LNCAP (cell line): ENCODE measurements at regions not wholly inside any gene's neighbourhood (a gene's known extent, or its start where the extent isn't known, plus 50 kb on each side); places are given as distances from the start of the nearest gene placed in this dataset.

ENCODE experiments used
- TF ChIP-seq, protein P1 (sequence below): fragments of 450-650 bp; IDR thresholded peaks from 2 replicates; pipeline ENCODE4 v1.5.1; 2017; ENCODE audit warnings: mild to moderate bottlenecking

DNA sequence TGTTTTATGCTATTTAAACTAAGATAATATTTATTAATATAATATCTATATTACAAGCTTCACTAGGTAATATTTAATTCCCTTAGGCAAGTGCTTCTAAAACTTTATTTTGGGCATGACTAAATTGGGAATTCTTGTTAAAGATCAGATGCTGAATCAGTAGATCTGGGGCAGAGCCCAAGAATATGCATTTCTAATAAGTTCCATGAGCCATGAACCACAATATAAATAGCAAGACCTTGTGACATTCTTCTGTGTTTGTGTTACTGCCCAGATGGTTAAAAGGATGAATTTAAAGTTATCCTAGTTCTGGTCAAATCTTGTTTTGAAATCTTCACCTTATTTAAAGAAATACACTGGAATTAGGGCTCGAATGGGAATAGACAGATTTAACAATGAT is 258.4 kb upstream of the CACNA2D1 start:
- TF ChIP-seq, protein P1, sequence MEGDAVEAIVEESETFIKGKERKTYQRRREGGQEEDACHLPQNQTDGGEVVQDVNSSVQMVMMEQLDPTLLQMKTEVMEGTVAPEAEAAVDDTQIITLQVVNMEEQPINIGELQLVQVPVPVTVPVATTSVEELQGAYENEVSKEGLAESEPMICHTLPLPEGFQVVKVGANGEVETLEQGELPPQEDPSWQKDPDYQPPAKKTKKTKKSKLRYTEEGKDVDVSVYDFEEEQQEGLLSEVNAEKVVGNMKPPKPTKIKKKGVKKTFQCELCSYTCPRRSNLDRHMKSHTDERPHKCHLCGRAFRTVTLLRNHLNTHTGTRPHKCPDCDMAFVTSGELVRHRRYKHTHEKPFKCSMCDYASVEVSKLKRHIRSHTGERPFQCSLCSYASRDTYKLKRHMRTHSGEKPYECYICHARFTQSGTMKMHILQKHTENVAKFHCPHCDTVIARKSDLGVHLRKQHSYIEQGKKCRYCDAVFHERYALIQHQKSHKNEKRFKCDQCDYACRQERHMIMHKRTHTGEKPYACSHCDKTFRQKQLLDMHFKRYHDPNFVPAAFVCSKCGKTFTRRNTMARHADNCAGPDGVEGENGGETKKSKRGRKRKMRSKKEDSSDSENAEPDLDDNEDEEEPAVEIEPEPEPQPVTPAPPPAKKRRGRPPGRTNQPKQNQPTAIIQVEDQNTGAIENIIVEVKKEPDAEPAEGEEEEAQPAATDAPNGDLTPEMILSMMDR, result no peak

DNA sequence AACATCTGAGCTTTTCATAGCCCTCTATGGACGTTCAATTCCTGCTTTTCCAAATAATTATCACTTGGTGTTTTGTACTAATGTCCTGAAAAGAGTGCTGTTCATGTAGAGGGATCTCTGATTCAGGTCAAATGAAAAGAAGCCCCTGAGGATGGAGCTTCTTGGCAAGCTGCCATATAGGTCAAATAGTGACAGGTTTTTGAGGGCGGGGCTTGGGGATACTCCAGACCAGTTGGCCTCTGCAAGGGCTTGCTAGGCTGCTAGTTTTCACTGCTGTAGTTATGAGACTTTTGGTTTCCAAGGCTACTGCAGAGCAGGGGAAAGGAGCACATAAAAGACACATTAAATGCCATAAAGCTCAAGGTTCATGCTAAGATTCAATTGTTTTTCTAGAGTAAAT is 257.2 kb upstream of the CACNA2D1 start:
- TF ChIP-seq, protein P1, result no peak

DNA sequence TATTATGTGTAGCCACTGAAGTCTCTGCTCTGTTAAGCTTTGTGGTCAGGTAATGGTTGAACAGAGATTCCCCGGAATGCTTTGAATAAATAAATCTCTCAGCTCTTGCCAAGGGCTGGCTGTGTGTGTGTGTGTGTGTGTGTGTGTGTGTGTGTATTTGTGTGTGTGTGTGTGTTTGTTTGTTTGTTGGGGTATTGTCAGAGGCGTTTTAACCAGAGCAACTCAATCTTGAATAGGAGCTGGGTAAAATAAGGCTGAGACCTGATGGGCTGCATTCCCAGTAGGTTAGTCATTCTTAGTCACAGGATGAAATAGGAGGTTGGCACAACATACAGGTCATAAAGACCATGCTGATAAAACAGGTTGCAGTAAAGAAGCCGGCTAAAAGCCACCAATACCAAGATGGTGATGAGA is 256.2 kb upstream of the CACNA2D1 start:
- TF ChIP-seq, protein P1, result no peak

DNA sequence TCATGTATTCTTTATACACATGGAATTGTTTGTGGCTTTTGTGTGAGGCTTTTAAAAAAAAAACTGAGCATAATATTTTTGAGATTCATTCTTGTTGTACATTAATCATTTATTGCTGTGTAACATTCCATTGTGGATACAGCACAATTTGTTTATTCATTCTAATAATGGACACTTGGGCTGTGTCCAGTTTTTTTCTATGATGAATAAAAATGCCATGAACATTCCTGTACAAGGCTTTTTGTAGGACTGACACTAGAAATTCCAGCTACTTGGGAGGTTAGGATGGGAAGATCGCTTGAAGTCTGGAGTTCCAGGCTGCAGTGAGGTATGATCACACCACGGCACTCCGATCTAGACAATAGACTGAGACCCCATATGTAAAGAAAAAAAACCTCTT is 254.3 kb upstream of the CACNA2D1 start:
- TF ChIP-seq, protein P1, result no peak

DNA sequence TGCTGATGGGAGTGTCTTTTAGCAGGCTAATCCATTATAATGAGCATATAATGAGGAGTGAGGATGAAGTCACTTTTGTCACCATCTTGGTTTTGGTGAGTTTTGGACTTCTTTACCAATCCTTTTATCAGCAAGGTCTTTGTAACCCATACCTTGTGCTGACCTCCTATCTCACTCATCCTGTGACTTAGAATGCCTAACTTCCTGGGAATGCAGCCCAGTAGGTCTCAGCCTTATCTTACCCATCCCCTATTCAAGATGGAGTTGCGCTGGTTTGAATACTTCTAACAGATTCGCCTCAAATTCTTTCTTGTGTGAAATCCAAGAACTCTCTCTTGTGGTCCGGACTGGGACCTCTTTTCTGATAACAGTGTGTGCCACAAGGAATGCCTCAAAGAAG is 253.1 kb upstream of the CACNA2D1 start:
- TF ChIP-seq, protein P1, result no peak

DNA sequence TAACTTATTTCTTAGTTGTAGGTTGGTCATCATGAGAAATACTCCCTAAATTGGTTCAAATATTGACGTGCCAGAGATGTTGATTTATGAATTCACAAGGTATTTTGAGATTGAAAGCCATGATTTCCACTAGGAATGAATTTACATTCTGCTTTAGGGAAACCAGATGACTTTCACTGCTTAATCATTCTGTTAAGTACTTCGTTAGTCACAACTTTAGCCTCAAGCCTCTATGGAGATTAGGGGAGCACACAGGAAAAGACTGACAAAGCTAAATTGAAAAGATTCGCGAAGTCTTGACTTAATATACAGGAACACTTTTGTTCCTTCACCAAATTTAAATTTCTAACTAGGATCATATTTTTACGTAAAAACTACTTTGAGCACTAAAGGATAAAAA is 250.4 kb upstream of the CACNA2D1 start:
- TF ChIP-seq, protein P1, result no peak

DNA sequence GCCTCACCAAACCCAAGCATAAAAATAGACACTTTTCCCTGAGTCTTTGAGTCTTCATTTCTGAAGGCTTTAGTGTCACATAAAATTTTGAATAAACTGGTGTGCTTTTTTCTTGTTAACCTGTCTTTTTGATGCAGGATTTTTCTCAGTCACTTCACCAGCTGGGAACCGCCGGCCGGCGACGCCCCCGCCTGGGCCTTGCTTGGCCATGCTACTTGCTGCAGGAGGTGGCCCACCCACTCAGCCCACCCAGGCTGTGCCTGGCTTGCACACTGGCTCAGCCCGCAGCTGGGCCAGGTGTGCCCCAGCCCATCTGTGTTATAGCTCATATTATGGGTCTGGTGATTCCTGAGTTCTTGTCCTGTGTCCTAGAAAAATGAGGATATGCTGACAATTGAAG is 247.4 kb upstream of the CACNA2D1 start:
- TF ChIP-seq, protein P1, result no peak

DNA sequence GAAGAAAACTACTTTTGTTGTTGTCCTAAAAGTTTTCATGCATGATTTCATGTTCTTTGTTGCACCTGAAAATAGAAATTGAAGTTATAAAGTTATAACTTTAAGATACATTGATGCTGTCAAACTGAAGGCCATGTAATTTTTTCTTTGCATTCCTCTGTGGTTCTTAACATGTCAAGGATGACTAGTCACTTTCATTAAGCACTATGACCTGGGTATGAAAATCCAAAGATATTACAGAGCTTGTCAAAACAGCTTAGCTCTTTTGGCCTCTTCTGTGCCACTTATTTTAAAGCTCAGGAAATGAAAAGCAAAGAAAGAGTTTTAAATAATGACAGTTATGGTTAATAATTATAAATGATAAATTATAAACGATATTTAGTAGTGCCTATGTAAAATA is 241.6 kb upstream of the CACNA2D1 start:
- TF ChIP-seq, protein P1, result no peak
